GM19328 (cell line): ENCODE measurements at regions not wholly inside any gene's neighbourhood (a gene's known extent, or its start where the extent isn't known, plus 50 kb on each side); places are given as distances from the start of the nearest gene placed in this dataset.
"Not testable (repeated sequence)": the region's sequence is repeated elsewhere in the genome, so short reads cannot be mapped to it uniquely, and the experiment has no call there.

Experiments used
- ATAC-seq: cut with Tn5 transposase; IDR thresholded peaks from one replicate; pipeline ENCODE4 v1.9.1; 2021; ENCODE audit warnings: mild to moderate bottlenecking, moderate library complexity; ENCODE audit not compliant: unreplicated experiment

GRCh38 chr2:111605798-111606197, 278.2 kb downstream of the ANAPC1 start:
- ATAC-seq = not testable (repeated sequence)

GRCh38 chr2:111606632-111607031, 277.4 kb downstream of the ANAPC1 start:
- not testable (repeated sequence) for ATAC-seq

DNA sequence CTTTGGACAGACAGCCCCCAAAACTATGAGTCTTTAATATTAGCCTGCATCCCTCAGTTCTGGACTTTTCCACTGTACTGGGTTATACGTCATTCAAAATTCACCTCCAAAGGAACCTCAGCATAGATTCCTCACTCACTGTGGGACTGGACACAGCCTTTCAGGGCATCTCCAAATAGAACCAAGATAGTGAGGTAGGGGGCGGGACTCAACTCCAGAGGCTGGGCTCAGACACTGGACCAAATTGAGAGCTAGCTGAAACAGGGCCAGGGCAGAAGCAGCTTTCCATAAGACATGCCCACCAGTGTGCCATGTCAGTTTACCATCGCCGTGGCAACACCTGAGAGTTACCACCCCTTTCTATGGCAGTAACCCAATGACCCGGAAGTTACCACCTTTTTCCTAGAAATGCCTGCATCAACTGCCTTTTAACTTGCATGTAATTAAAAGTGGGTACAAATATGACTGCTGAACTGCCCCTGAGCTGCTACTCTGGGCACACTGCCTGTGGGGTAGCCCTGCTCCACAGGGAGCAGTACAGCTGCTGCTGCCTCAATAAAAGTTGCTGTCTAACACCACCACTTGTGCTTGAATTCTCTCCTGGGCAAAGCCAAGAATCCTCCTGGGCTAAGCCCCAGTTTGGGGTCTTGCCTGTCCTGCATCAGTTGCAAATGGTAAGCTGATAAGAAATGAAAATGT, 274.7 kb downstream of the ANAPC1 start:
- ATAC-seq = not testable (repeated sequence)

GRCh38 chr2:111610035-111610434, 274.0 kb downstream of the ANAPC1 start:
- ATAC-seq = not testable (repeated sequence)

GRCh38 chr2:111616651-111617218, 267.3 kb downstream of the ANAPC1 start:
- ATAC-seq = no peak

GRCh38 chr2:111617299-111618225, 266.4 kb downstream of the ANAPC1 start:
- no peak for ATAC-seq

DNA sequence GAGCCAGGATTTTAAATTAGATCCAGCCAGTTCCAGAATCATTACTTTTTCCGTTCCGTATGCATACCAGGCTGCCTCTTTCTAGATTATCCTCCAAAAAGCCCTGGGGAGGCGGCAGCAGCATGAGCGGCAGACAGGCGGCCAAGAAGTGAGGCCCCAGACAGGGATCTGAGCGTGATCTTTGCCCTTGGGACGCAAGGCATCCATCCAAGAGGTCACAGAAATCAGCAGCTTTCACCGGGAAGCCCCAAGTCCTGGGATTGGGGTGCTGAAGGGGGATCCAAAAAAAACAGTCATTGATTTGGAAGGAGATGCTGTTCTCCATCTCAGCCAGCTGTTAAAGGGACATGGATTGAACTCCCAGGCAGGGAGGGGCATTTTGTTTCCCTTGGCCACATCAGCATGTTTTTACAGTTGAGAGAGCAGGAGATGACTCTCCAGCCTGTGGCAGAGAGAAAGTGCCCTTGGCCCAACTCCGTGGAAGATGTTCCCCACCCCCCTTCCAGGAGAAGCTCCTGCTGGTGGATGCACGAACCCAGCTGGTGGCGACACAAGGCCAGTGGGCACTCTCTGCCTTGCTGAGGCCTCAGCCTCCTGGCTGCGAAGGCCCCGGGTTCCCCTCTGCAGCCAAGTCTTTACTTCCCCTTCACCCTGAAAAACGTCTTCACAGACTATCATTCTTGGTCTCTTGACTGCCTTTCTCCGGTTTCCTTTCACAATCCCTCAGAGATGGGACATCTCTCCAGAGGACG, 265.6 kb downstream of the ANAPC1 start:
- no peak for ATAC-seq

DNA sequence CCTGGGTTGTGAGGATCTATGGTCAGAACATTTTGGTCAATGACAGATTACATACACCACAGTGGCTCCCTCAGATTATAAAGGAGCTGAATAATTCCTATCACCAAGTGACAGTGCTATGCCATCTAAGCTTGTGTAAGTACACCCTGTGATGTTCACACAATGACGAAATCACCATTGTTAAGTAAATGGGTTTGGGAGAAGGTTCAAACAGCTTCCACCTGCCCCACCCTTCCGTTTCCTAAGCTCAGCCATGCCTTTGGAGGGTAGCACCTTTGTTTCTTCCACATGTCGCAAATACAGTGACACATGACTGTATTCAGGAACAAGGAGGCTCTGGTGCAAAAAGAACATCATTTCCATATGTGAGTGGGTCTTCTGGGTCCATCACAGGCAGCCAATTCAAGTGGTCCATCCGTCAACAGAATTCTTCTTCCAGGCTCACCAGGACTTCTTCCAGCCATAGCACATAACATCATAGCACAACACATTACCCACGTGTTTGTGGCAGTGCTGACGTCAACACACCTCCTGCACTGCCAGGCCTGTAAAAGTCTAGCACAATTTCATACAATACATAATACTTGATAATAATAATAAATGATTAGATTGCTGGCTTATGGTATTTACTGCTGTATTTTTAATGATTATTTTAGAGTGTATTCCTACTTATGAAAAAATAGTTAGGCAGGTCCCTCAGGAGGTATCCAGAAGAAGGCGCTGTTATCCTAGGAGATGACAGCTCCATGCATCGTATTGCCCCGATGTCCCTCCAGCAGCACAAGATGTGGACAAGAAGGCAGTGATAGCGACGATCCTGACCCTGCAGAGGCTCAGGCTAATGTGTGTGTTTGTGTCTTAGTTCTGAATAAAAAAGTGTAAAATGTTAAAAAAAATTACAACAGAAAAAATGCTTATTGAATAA, 264.8 kb downstream of the ANAPC1 start:
- ATAC-seq = no peak

DNA sequence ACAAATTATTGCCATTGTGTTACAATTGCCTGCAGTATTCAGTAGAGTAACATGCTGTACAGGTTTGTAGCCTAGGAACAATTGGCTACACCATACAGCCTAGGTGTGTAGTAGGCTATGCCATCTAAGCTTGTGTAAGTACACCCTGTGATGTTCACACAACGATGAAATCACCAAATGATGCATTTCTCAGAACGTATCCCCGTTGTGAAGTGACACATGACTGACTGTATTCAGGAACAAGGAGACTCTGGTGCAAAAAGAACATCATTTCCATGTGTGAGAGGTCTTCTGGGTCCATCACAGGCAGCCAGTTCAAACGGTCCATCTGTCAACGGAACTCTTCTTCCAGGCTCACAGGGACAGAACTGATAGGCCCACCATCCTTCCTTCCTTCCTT, 263.7 kb downstream of the ANAPC1 start:
- no peak for ATAC-seq

- no peak for ATAC-seq
Measured at GRCh38 chr2:111622859-111623258, 261.1 kb downstream of the ANAPC1 start.

- no peak for ATAC-seq
Measured at GRCh38 chr2:111623380-111623779, 260.6 kb downstream of the ANAPC1 start.

GRCh38 chr2:111624411-111625156, 259.4 kb downstream of the ANAPC1 start:
- no peak for ATAC-seq

DNA sequence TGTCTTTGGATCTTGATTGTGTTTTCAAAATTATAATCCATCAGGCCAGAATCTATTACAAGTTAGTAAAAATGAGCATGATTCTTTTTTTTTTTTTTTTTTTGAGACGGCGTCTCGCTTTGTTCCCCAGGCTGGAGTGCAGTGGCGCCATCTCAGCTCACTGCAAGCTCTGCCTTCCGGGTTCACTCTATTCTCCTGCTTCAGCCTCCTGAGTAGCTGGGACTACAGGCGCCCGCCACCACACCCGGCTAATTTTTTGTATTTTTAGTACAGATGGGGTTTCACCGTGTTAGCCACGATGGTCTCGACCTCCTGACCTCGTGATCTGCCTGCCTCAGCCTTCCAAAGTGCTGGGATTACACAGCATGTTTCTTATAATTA, 258.8 kb downstream of the ANAPC1 start:
- not testable (repeated sequence) for ATAC-seq

- ATAC-seq = no peak
Measured at GRCh38 chr2:111626037-111626864, 257.7 kb downstream of the ANAPC1 start.

DNA sequence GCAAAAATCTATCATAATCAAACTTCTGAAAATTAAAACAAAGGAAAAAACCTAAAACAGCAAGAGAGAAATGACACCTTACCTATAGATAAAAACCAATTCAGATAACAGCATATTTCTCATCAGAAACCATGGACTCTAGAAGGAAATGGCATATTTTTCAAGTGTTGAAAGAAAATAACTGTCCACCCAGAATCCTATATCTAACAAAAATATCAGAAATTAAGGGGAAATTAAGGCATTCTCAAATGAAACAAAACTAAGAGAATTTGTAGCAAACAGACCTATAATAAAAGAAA, 257.2 kb downstream of the ANAPC1 start:
- no peak for ATAC-seq

DNA sequence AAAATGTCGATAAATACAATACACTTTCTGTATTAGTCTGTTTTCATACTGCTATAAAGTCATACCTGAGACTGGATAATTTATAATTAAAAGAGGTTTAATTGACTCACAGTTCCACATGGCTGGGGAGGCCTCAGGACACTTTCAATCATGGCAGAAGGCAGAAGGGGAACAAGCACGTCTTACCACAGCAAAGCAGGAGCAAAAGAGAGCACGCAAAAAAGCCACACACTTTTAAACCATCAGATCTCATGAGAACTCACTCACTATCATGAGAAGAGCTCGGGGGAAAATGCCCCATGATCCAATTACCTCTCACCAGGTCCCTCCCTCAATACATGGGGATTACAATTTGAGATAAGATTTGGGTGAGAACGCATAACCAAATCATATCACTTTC, 256.7 kb downstream of the ANAPC1 start:
- no peak for ATAC-seq

DNA sequence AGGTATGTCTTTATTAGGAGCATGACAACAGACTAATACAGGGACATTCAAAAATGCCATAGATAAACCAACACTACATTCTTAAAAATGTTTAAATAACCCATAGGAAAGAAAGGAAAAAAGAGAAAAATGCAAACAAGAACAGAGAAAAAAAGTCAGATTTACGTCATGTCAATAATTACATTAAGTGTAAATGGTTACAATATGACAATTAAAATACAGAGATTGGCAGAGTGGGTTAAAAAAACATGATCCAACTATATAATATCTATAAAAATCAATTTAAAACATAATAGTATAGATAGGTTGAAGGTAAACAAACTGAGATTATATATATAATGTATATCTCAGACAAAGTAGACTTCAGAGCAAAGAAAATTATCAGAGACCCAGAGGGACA, 255.8 kb downstream of the ANAPC1 start:
- no peak for ATAC-seq

DNA sequence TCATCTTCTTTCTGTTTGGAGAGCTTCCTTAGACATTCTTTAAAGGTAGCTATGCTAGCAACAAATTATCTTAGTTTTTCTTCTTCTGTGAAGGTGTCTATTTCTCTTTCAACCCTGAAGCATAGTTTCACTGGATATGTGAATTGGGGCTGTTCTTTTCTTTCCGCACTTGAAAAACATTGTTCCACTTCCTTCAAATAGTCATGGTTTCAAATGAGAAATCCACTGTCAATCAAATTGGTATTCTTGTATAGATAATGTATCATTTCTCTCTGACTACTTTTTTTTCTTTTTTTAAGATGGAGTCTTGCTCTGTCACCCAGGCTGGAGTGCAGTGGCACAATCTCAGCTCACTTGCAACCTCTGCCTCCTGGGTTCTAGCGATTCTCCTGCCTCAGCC, 254.0 kb downstream of the ANAPC1 start:
- no peak for ATAC-seq

DNA sequence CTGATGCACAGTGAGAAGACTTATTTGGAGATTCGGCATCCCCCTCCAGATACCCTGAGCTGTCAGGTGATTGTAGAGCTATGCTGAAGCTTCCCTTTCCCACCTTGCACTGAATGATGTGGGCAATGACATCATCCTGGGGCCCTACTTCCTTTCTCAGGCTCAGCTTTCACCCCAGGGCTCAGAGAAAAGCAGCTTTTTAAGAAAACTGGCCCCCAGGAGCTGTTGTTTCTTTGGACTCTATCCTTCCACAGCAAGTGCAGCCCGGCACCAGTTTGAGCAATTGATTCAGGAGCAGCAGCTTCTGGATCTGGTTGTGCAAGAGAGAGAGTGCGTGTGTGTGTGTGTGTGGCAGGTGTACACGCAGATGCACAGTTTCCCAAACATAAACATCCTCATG, 251.3 kb downstream of the ANAPC1 start:
- ATAC-seq = no peak
